Loucy (cell line): ENCODE measurements at regions not wholly inside any gene's neighbourhood (a gene's known extent, or its start where the extent isn't known, plus 50 kb on each side); places are given as distances from the start of the nearest gene placed in this dataset.

ENCODE experiments used
- CTCF ChIP-seq: fragments of 200-600 bp; sonication (generic); conservative IDR thresholded peaks from 2 replicates; pipeline ENCODE4 v1.5.1; 2014; ENCODE audit warnings: mild to moderate bottlenecking, antibody characterized with exemption, low read length
- EZH2phosphoT487 ChIP-seq: fragments of 200-600 bp; IDR thresholded peaks from 2 replicates; pipeline ENCODE4 v1.6.1; 2018; ENCODE audit warnings: antibody characterized with exemption, mild to moderate bottlenecking, moderate library complexity, borderline replicate concordance

- TF ChIP-seq CTCF (no peak), EZH2phosphoT487 (no peak)
These were observed 421.2 kb downstream of the DCAF12L2 start for GRCh38 chrX:125744914-125745313.
